HL-60 (cell line): ENCODE measurements at regions not wholly inside any gene's neighbourhood (a gene's known extent, or its start where the extent isn't known, plus 50 kb on each side); places are given as distances from the start of the nearest gene placed in this dataset.

Experiments
- DNase-seq, 2 experiments: peaks; one replicate each; pipeline ENCODE4 v3.0.0-alpha.2; 2010 to 2020; ENCODE audit warnings: low read depth in 1 of 2, low spot score in 1 of 2
- H3K27ac ChIP-seq: fragments of 250-450 bp; sonication (Bioruptor Pico); replicated peaks from 2 replicates; pipeline ENCODE4 v1.5.1; 2020; ENCODE audit warnings: mild to moderate bottlenecking, moderate library complexity
- H3K27me3 ChIP-seq: fragments of 250-450 bp; sonication (Bioruptor Pico); 2 replicates; pipeline ENCODE4 v1.5.1; 2021; ENCODE audit warnings: mild to moderate bottlenecking, moderate library complexity; ENCODE audit not compliant: insufficient read depth, poor library complexity, severe bottlenecking
- H3K4me3 ChIP-seq: replicated peaks from 2 replicates; pipeline ENCODE4 v1.5.1; 2011; ENCODE audit warnings: mild to moderate bottlenecking, control low read depth, low read length; ENCODE audit not compliant: insufficient read depth
- CTCF ChIP-seq: IDR thresholded peaks from one replicate; pipeline ENCODE4 v1.5.1; 2011; ENCODE audit warnings: low read length, control low read depth, inconsistent platforms; ENCODE audit not compliant: insufficient read depth
- GABPA ChIP-seq: IDR thresholded peaks from 2 replicates; pipeline ENCODE4 v1.6.1; 2012; ENCODE audit warnings: low read depth
- POLR2AphosphoS5 ChIP-seq: IDR thresholded peaks from 2 replicates; pipeline ENCODE4 v1.6.1; 2012; ENCODE audit warnings: low read depth
- SPI1 ChIP-seq: IDR thresholded peaks from 2 replicates; pipeline ENCODE4 v1.6.1; 2012; ENCODE audit warnings: low read depth, mild to moderate bottlenecking, borderline replicate concordance
- TF ChIP-seq, protein P1 (sequence below): IDR thresholded peaks from 2 replicates; pipeline ENCODE4 v1.6.1; 2012; ENCODE audit warnings: low read depth; ENCODE audit not compliant: insufficient replicate concordance

- Histone ChIP-seq H3K27me3 (no peaks in the 10 kb centered on the region), H3K27ac (no peak overlapping the region), H3K4me3 (no peak overlapping the region)
- no peak for TF ChIP-seq GABPA
- no peak for TF ChIP-seq POLR2AphosphoS5
- TF ChIP-seq CTCF = no peak
- TF ChIP-seq, protein P1, sequence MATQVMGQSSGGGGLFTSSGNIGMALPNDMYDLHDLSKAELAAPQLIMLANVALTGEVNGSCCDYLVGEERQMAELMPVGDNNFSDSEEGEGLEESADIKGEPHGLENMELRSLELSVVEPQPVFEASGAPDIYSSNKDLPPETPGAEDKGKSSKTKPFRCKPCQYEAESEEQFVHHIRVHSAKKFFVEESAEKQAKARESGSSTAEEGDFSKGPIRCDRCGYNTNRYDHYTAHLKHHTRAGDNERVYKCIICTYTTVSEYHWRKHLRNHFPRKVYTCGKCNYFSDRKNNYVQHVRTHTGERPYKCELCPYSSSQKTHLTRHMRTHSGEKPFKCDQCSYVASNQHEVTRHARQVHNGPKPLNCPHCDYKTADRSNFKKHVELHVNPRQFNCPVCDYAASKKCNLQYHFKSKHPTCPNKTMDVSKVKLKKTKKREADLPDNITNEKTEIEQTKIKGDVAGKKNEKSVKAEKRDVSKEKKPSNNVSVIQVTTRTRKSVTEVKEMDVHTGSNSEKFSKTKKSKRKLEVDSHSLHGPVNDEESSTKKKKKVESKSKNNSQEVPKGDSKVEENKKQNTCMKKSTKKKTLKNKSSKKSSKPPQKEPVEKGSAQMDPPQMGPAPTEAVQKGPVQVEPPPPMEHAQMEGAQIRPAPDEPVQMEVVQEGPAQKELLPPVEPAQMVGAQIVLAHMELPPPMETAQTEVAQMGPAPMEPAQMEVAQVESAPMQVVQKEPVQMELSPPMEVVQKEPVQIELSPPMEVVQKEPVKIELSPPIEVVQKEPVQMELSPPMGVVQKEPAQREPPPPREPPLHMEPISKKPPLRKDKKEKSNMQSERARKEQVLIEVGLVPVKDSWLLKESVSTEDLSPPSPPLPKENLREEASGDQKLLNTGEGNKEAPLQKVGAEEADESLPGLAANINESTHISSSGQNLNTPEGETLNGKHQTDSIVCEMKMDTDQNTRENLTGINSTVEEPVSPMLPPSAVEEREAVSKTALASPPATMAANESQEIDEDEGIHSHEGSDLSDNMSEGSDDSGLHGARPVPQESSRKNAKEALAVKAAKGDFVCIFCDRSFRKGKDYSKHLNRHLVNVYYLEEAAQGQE = no peak
- no peak for TF ChIP-seq SPI1
- no peak for DNase-seq
Observed at GRCh38 chrX:144798972-144799371, 448.3 kb upstream of the SPANXN1 start.

DNA sequence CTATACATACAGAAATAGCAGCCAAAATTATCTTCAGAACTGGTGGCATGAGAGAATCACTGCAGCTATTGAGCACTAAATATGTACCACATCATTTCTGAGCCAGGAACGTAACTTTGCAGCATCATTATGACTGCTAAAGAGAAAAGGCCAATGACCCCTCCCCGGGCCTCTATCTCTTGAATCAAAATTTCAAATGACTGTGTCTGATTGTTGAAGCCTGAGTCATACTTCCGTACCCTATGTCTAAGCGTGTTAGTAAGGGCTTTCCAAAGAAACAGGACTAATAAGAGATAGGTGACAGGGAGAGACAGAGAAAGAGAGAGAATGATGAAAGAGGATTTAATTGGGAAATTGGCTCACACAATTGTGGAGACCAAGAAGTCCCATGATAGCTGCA is 445.5 kb upstream of the SPANXN1 start:
- Histone ChIP-seq H3K27ac (no peak overlapping the region), H3K4me3 (no peak overlapping the region), H3K27me3 (no peaks in the 10 kb centered on the region)
- no peak for DNase-seq
- no peak for TF ChIP-seq GABPA
- no peak for TF ChIP-seq POLR2AphosphoS5
- TF ChIP-seq SPI1 = no peak
- TF ChIP-seq CTCF = no peak
- TF ChIP-seq, protein P1 = no peak

DNA sequence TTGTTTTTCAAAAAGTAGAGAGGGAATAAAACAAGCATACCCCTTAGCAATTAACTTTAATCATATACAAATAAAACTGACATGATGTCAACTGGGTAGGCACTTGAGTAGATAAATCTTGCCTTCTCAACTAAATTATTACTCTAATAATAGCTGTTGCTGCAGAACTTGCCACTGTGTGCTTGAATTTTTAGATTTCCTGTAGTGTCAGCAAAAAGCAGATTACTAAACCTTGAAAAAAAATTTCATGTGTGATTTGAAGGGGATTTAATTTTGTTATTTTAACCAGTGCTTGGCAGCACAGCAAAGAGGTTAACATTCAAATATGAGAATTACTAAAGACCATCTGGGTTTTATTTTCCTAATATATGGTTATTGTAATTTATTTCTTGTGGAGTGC is 438.3 kb upstream of the SPANXN1 start:
- TF ChIP-seq GABPA (no peak), CTCF (no peak), POLR2AphosphoS5 (no peak), SPI1 (no peak)
- TF ChIP-seq, protein P1 = no peak
- no peak for DNase-seq
- Histone ChIP-seq H3K27ac (no peak overlapping the region), H3K4me3 (no peak overlapping the region), H3K27me3 (no peaks in the 10 kb centered on the region)
